ENCODE measurements at regions not wholly inside any gene's neighbourhood (a gene's known extent, or its start where the extent isn't known, plus 50 kb on each side); places are given as distances from the start of the nearest gene placed in this dataset.

- no peaks in the 10 kb centered on the region for H3K4me1 Mint-ChIP-seq (ENCODE audit: low read depth in 2 of 2)
- peaks cover 4% of the 10 kb centered on the region for H3K9me3 Mint-ChIP-seq
- H3K36me3 Mint-ChIP-seq = no peaks in the 10 kb centered on the region
- no peak overlapping the region for H3K27ac Mint-ChIP-seq
- DNase-seq (ENCODE audit: low spot score) (no peak), ATAC-seq (no peak)
- no peaks in the 10 kb centered on the region for H3K27me3 Mint-ChIP-seq
- no peak overlapping the region for H3K4me3 Mint-ChIP-seq
Measured at GRCh38 chr5:51974834-51975233, 591.6 kb downstream of the ISL1 start.

GRCh38 chr5:51977014-51977413 is 593.8 kb downstream of the ISL1 start:
- DNase-seq (ENCODE audit: low spot score) (no peak), ATAC-seq (no peak)
- Mint-ChIP-seq H3K36me3 (no peaks in the 10 kb centered on the region), H3K27ac (no peak overlapping the region), H3K4me1 (ENCODE audit: low read depth in 2 of 2) (no peaks in the 10 kb centered on the region), H3K4me3 (no peak overlapping the region), H3K27me3 (no peaks in the 10 kb centered on the region), H3K9me3 (no peaks in the 10 kb centered on the region)

DNA sequence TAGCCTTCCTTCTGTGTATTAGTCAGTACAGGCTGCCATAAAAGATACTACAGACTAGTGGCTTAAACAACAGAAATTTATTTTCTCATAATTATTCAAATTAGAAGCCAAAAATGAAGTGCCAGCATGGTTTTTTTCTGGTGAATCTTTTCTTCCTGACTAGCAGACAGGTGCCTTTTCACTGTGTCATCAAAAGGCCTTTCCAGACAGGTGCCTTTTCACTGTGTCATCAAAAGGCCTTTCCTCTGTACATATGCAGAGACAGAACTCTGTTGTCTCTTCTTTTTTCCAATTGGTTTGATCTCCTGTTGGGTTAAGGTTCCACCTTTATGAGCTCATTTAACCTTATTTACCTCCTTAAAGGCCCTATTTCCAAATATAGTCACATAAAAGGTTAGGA is 599.9 kb downstream of the ISL1 start:
- Mint-ChIP-seq H3K36me3 (no peaks in the 10 kb centered on the region), H3K9me3 (no peaks in the 10 kb centered on the region), H3K4me3 (no peak overlapping the region), H3K27ac (no peak overlapping the region), H3K4me1 (ENCODE audit: low read depth in 2 of 2) (no peaks in the 10 kb centered on the region), H3K27me3 (no peaks in the 10 kb centered on the region)
- ATAC-seq (no peak), DNase-seq (ENCODE audit: low spot score) (no peak)

GRCh38 chr5:51986733-51987132 is 603.5 kb downstream of the ISL1 start:
- Mint-ChIP-seq H3K36me3 (no peaks in the 10 kb centered on the region), H3K4me3 (no peak overlapping the region), H3K27ac (no peak overlapping the region), H3K9me3 (no peaks in the 10 kb centered on the region), H3K27me3 (no peaks in the 10 kb centered on the region), H3K4me1 (ENCODE audit: low read depth in 2 of 2) (no peaks in the 10 kb centered on the region)
- no peak for DNase-seq (ENCODE audit: low spot score)
- no peak for ATAC-seq

DNA sequence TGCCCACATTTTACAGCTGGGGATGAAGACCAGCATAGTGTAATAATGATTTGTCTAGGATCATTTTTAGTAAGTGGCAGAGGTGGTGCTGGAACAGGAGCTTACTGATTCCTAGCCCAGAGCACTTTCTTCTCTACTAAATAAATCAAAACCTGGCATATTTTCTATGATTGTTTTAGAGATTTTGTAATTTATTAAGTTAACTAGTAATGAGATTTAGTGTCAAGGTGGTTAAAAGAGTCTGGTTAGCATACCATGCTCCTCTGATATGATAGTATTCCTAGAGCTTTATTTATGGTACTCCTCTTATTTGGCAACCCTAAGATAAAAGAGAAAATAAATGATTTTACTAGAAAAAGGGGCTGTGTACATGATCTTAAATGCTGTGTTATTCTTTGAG is 604.0 kb downstream of the ISL1 start:
- no peak overlapping the region for H3K27ac Mint-ChIP-seq
- H3K27me3 Mint-ChIP-seq = no peaks in the 10 kb centered on the region
- no peak overlapping the region for H3K4me3 Mint-ChIP-seq
- H3K4me1 Mint-ChIP-seq (ENCODE audit: low read depth in 2 of 2) = no peaks in the 10 kb centered on the region
- DNase-seq (ENCODE audit: low spot score) = no peak
- ATAC-seq = no peak
- no peaks in the 10 kb centered on the region for H3K36me3 Mint-ChIP-seq
- H3K9me3 Mint-ChIP-seq = no peaks in the 10 kb centered on the region

GRCh38 chr5:51987669-51988209 is 604.5 kb downstream of the ISL1 start:
- no peak for ATAC-seq
- H3K4me3 Mint-ChIP-seq = no peak overlapping the region
- H3K27me3 Mint-ChIP-seq = no peaks in the 10 kb centered on the region

DNA sequence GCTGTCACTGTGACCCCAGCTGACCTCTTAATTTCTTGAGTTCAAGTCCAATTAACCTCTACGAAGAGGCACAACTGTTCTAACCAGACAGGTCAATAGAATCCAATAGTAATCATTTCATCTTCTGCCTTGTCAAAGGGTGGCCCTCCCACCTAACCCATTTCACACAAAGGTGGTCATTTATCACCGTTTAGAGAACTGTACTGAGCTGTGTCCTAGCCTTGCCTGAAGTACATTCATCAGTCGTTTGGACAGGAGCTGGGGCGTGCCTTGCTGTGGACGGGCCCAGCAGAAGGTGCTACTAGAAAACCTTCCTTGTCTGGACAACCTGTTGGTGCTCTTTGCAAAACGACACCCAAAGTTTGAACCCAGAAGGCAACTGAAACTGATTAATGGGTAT is 605.4 kb downstream of the ISL1 start:
- H3K9me3 Mint-ChIP-seq = peaks cover 4% of the 10 kb centered on the region
- H3K4me3 Mint-ChIP-seq = no peak overlapping the region
- no peaks in the 10 kb centered on the region for H3K4me1 Mint-ChIP-seq (ENCODE audit: low read depth in 2 of 2)
- H3K27me3 Mint-ChIP-seq = no peaks in the 10 kb centered on the region
- no peak for ATAC-seq
- no peak for DNase-seq (ENCODE audit: low spot score)
- H3K36me3 Mint-ChIP-seq = no peaks in the 10 kb centered on the region
- no peak overlapping the region for H3K27ac Mint-ChIP-seq

More at GRCh38 chr5:51987669-51988209, 604.5 kb downstream of the ISL1 start:
- H3K36me3 Mint-ChIP-seq = no peaks in the 10 kb centered on the region
- H3K4me1 Mint-ChIP-seq (ENCODE audit: low read depth in 2 of 2) = no peaks in the 10 kb centered on the region
- H3K9me3 Mint-ChIP-seq = no peaks in the 10 kb centered on the region
- no peak for DNase-seq (ENCODE audit: low spot score)
- H3K27ac Mint-ChIP-seq = no peak overlapping the region

DNA sequence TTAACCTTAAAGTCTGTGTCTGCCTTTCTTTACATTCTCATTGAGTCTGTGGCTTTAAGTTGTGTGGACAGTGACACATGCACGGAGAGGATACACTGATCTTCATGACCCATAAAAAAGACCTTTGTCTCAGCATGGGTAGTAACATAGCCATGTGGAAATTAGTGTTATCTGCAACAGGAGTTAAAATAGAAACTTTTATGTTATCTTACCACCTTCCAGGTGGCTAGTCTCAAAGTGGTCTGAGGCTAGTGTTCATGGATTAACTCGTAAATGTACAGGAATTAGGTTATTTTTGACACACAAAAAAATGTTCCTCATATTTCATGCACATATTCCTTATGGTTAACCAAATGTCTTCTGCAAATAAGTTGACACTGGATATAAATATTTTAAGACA is 607.0 kb downstream of the ISL1 start:
- H3K27ac Mint-ChIP-seq = no peak overlapping the region
- DNase-seq (ENCODE audit: low spot score) (no peak), ATAC-seq (no peak)
- H3K27me3 Mint-ChIP-seq = no peaks in the 10 kb centered on the region
- H3K4me3 Mint-ChIP-seq = no peak overlapping the region
- H3K4me1 Mint-ChIP-seq (ENCODE audit: low read depth in 2 of 2) = no peaks in the 10 kb centered on the region
- H3K36me3 Mint-ChIP-seq = no peaks in the 10 kb centered on the region
- peaks cover 7% of the 10 kb centered on the region for H3K9me3 Mint-ChIP-seq

DNA sequence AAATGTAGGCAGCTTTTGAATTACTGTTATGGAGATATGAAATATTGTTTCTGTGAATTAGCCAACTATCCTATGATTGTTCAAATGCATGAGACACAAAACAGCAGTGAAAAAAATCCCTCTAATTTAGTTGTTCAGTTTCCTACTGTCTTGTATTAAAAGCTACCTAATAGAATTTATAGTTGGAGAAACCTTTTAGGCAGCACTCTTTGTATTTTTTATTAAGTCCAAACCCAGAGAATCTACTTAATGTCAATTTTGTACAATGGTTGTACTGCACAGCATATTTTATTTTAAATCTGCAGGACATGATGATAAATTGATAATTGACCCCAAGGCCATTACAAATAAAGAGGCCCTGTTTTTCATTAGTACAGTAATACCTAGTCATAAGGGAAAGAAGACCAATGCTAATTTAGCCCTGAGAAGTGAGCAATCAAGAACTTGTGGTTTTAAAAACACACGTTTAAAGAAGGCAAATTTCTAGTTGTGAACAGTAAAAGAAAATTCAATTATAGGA is 607.5 kb downstream of the ISL1 start:
- Mint-ChIP-seq H3K27ac (no peak overlapping the region), H3K9me3 (peaks cover 9% of the 10 kb centered on the region), H3K4me1 (ENCODE audit: low read depth in 2 of 2) (no peaks in the 10 kb centered on the region), H3K4me3 (no peak overlapping the region), H3K36me3 (no peaks in the 10 kb centered on the region), H3K27me3 (no peaks in the 10 kb centered on the region)
- DNase-seq (ENCODE audit: low spot score) = no peak
- ATAC-seq = no peak

DNA sequence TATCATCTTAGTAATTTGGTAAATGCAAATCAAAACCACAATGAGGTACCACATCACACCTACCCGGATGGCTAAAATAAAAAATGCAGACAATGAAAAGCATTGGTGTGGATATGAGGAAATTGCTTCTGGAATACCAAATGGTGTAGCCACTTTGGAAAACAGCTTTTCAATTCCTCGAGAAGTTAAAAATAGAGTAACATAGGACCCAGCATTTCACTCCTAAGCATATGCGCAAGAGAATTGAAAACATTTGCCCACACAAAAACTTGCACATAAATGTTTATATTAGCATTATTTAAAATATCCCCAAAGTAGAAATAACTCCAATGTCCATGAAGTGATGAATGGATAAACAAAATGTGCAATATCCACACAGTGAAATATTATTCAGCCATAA is 608.7 kb downstream of the ISL1 start:
- ATAC-seq (no peak), DNase-seq (ENCODE audit: low spot score) (no peak)
- Mint-ChIP-seq H3K27me3 (no peaks in the 10 kb centered on the region), H3K36me3 (no peaks in the 10 kb centered on the region), H3K27ac (no peak overlapping the region), H3K4me3 (no peak overlapping the region), H3K9me3 (peaks cover 11% of the 10 kb centered on the region), H3K4me1 (ENCODE audit: low read depth in 2 of 2) (no peaks in the 10 kb centered on the region)

DNA sequence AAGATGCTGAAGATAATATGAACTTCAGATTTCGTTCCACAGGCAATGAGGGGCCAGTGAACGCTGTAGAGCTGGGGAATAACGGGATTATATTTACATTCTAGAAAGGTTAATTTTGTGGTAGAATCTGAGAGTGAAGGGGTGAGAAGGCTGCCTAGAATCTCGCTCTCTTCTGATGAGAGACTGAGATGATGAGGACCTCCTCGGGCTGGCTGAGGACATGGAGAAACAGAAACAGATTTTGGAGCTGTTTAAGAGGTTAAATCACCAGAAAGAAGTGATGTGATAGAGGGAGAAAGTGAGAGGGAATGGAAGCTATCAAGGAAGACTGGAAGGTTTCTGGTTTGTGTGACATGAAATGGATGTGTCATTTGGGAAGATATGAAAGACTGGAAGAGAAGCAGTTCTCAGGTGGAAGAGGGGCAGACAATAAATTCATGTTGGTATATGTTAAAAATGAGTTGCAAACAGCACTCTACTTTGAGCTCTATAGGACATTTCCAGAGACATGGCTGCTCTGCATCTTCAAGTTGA is 612.6 kb downstream of the ISL1 start:
- Mint-ChIP-seq H3K27me3 (no peaks in the 10 kb centered on the region), H3K36me3 (no peaks in the 10 kb centered on the region), H3K9me3 (peaks cover 16% of the 10 kb centered on the region), H3K4me3 (no peak overlapping the region), H3K4me1 (ENCODE audit: low read depth in 2 of 2) (no peaks in the 10 kb centered on the region), H3K27ac (no peak overlapping the region)
- ATAC-seq (no peak), DNase-seq (ENCODE audit: low spot score) (no peak)

DNA sequence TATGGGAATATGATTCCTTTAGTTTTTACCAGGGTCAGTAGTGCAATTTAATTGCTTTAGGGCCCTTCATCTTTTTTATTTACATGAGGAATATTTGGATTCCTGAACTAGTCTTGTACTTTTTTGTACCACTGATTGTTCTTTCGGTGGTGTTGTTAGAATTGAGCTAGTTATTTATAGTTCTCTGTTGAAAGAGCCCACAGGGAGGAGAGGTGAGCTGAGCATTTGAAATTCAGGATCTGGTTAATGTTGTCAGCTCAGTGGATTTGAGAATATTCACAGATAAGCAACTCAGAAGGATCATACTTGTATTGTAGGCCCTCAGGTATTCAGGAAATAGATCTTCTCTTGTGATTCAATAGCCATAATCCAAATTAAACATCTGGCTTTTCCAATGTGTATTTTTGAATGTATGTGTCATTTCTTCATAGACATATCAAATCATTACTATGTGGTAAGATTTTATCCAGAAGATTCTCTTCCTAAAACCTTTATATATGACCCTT is 613.2 kb downstream of the ISL1 start:
- no peak overlapping the region for H3K27ac Mint-ChIP-seq

GRCh38 chr5:51997500-51997899 is 614.3 kb downstream of the ISL1 start:
- Mint-ChIP-seq H3K27ac (no peak overlapping the region), H3K4me3 (no peak overlapping the region), H3K4me1 (ENCODE audit: low read depth in 2 of 2) (no peaks in the 10 kb centered on the region), H3K9me3 (peaks cover 16% of the 10 kb centered on the region), H3K27me3 (no peaks in the 10 kb centered on the region), H3K36me3 (no peaks in the 10 kb centered on the region)
- ATAC-seq (no peak), DNase-seq (ENCODE audit: low spot score) (no peak)

More for the DNA sequence above, 613.2 kb downstream of the ISL1 start:
- Mint-ChIP-seq H3K36me3 (no peaks in the 10 kb centered on the region), H3K4me1 (ENCODE audit: low read depth in 2 of 2) (no peaks in the 10 kb centered on the region), H3K27me3 (no peaks in the 10 kb centered on the region), H3K9me3 (peaks cover 16% of the 10 kb centered on the region), H3K4me3 (no peak overlapping the region)
- ATAC-seq (no peak), DNase-seq (ENCODE audit: low spot score) (no peak)

DNA sequence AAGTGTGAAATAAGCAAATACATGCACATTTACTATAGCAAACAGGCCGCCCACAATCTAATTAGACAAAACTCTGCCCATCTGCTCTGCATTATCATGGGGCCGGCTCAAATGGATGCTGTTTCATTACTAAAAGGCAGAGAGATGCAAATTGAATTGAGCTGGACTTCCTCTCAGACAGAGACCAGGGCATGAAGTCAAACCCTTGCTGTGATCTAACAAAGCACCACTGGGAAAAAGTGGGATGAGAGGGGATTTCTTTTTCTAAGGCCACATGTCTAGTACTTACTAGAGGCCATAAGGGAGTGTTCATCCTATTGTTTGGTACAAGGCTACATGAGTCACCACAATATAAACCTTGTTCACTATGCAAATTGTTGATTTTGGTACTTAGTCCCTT is 614.7 kb downstream of the ISL1 start:
- no peaks in the 10 kb centered on the region for H3K4me1 Mint-ChIP-seq (ENCODE audit: low read depth in 2 of 2)
- no peak overlapping the region for H3K4me3 Mint-ChIP-seq
- ATAC-seq = no peak
- no peaks in the 10 kb centered on the region for H3K27me3 Mint-ChIP-seq
- no peaks in the 10 kb centered on the region for H3K36me3 Mint-ChIP-seq
- H3K27ac Mint-ChIP-seq = no peak overlapping the region
- DNase-seq (ENCODE audit: low spot score) = no peak
- peaks cover 15% of the 10 kb centered on the region for H3K9me3 Mint-ChIP-seq

Data from natural killer cell treated with Interleukin-12 subunit alpha and Interleukin-12 subunit beta and Interleukin-15 and Interleukin-18, amount 100 ng/mL, for 72 hours (primary cell).